ENCODE measurements at regions not wholly inside any gene's neighbourhood (a gene's known extent, or its start where the extent isn't known, plus 50 kb on each side); places are given as distances from the start of the nearest gene placed in this dataset.

DNA sequence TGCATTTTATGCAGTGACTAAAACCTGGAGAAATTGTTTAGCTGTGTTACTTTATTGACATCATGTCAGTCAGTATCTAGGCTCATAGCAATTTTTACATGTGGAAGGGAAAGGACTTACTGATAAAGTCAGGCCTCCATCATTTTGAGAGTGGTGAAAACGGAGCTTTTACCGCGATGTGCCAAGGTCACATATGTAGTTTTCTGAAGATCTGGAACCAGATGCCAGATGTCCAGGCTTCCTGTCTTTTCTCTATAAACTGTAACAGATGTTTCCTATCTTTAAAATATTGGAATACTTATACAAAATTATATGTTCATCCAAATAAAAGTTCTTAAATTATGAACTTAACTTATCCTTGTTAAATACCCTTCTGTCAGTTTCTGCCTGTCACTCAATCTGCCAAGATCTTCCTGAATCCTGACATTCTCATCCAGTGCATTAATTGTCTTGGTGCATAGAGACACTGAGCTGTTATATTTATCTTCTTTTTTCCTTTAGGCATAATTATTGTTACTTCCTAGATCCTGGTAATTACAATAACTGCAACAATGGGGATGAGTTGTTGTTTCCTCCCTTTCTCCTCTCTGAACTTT, 1646.2 kb upstream of the TENM3 start:
- TF ChIP-seq, protein P1, sequence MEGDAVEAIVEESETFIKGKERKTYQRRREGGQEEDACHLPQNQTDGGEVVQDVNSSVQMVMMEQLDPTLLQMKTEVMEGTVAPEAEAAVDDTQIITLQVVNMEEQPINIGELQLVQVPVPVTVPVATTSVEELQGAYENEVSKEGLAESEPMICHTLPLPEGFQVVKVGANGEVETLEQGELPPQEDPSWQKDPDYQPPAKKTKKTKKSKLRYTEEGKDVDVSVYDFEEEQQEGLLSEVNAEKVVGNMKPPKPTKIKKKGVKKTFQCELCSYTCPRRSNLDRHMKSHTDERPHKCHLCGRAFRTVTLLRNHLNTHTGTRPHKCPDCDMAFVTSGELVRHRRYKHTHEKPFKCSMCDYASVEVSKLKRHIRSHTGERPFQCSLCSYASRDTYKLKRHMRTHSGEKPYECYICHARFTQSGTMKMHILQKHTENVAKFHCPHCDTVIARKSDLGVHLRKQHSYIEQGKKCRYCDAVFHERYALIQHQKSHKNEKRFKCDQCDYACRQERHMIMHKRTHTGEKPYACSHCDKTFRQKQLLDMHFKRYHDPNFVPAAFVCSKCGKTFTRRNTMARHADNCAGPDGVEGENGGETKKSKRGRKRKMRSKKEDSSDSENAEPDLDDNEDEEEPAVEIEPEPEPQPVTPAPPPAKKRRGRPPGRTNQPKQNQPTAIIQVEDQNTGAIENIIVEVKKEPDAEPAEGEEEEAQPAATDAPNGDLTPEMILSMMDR (IDR thresholded peaks at IDR 0.05) = no peak
- Histone ChIP-seq H3K27ac (ENCODE audit: low read depth in 1 of 2, low read length in 2 of 2) (no peak overlapping the region), H3K9me3 (replicated peaks in 1 of 2; ENCODE audit: control insufficient read depth in 1 of 2, insufficient read depth in 1 of 2, low read length in 2 of 2) (no peaks in the 10 kb centered on the region), H3K79me2 (ENCODE audit: insufficient read depth, low read length) (no peaks in the 10 kb centered on the region), H3K36me3 (replicated peaks in 1 of 2; ENCODE audit: control insufficient read depth in 1 of 2, insufficient read depth in 2 of 2, low read length in 2 of 2) (no peaks in the 10 kb centered on the region), H3K4me1 (ENCODE audit: control insufficient read depth in 1 of 2, insufficient read depth in 2 of 2, low read length in 2 of 2) (no peaks in the 10 kb centered on the region), H2AFZ (ENCODE audit: insufficient read depth, low read depth, low read length, poor library complexity, severe bottlenecking) (no peak overlapping the region), H3K9ac (ENCODE audit: insufficient read depth, low read length, poor library complexity, severe bottlenecking) (no peak overlapping the region), H4K20me1 (ENCODE audit: insufficient read depth, low read length) (no peaks in the 10 kb centered on the region), H3K4me2 (replicated peaks; ENCODE audit: extremely low read depth, low read length, poor library complexity, severe bottlenecking) (no peak overlapping the region), H3K27me3 (ENCODE audit: control insufficient read depth in 2 of 2, insufficient read depth in 2 of 2, low read length in 2 of 2) (no peaks in the 10 kb centered on the region), H3K4me3 (replicated peaks in 1 of 3; ENCODE audit: low read depth in 2 of 3, low read length in 3 of 3) (no peak overlapping the region)
- H3K36me3 Mint-ChIP-seq = no peaks in the 10 kb centered on the region
- H3K4me1 Mint-ChIP-seq = no peaks in the 10 kb centered on the region
- H3K27me3 Mint-ChIP-seq (ENCODE audit: low read depth in 3 of 3) = no peaks in the 10 kb centered on the region
- intact Hi-C loops (cut with micrococcal nuclease) = no loop called here
- no peak overlapping the region for H3K27ac Mint-ChIP-seq
- H3K9me3 Mint-ChIP-seq = peaks cover 0 to 3% (median 1%) of the 10 kb centered on the region in 7 donors
- 27% methylated on average over 3 of the region's 3 CpGs for WGBS (ENCODE audit: insufficient coverage)
- DNase-seq = no peak
- H3K4me3 Mint-ChIP-seq = no peak overlapping the region

DNA sequence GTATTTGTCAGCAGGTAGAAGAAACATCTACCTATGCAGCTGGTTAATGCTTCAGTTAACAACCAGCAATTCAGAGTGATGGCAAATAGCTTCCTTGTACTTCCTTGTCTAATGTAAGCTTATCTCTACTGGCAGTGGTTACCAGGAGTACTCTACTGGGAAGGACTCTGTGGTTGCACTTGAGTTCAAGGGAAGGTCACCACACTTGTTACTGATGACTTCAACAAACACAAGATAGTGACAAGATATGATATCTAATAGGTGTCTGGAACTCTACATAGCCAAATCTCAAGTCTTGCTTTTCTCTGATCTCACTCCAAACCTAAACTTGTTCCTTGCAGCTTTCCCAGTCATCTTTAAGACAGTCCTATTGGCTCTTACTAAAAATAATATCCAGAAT, 1644.9 kb upstream of the TENM3 start:
- Histone ChIP-seq H2AFZ (ENCODE audit: insufficient read depth, low read depth, low read length, poor library complexity, severe bottlenecking) (no peak overlapping the region), H4K20me1 (ENCODE audit: insufficient read depth, low read length) (no peaks in the 10 kb centered on the region), H3K79me2 (ENCODE audit: insufficient read depth, low read length) (no peaks in the 10 kb centered on the region), H3K4me2 (replicated peaks; ENCODE audit: extremely low read depth, low read length, poor library complexity, severe bottlenecking) (no peak overlapping the region), H3K4me3 (replicated peaks in 1 of 3; ENCODE audit: low read depth in 2 of 3, low read length in 3 of 3) (no peak overlapping the region), H3K4me1 (ENCODE audit: control insufficient read depth in 1 of 2, insufficient read depth in 2 of 2, low read length in 2 of 2) (no peaks in the 10 kb centered on the region), H3K27ac (ENCODE audit: low read depth in 1 of 2, low read length in 2 of 2) (no peak overlapping the region), H3K9me3 (replicated peaks in 1 of 2; ENCODE audit: control insufficient read depth in 1 of 2, insufficient read depth in 1 of 2, low read length in 2 of 2) (no peaks in the 10 kb centered on the region), H3K27me3 (ENCODE audit: control insufficient read depth in 2 of 2, insufficient read depth in 2 of 2, low read length in 2 of 2) (no peaks in the 10 kb centered on the region), H3K36me3 (replicated peaks in 1 of 2; ENCODE audit: control insufficient read depth in 1 of 2, insufficient read depth in 2 of 2, low read length in 2 of 2) (no peaks in the 10 kb centered on the region), H3K9ac (ENCODE audit: insufficient read depth, low read length, poor library complexity, severe bottlenecking) (no peak overlapping the region)
- intact Hi-C loops (cut with micrococcal nuclease) = no loop called here
- DNase-seq = no peak
- TF ChIP-seq, protein P1 (IDR thresholded peaks at IDR 0.05) = no peak
- H3K9me3 Mint-ChIP-seq = peaks cover 0 to 3% (median 0%) of the 10 kb centered on the region in 7 donors
- H3K27ac Mint-ChIP-seq = no peak overlapping the region
- no peaks in the 10 kb centered on the region for H3K27me3 Mint-ChIP-seq (ENCODE audit: low read depth in 3 of 3)
- H3K4me3 Mint-ChIP-seq = no peak overlapping the region
- H3K36me3 Mint-ChIP-seq = no peaks in the 10 kb centered on the region
- no peaks in the 10 kb centered on the region for H3K4me1 Mint-ChIP-seq

All from CD14-positive monocyte (primary cell).